NCI-H1930 (cell line): ENCODE measurements at regions not wholly inside any gene's neighbourhood (a gene's known extent, or its start where the extent isn't known, plus 50 kb on each side); places are given as distances from the start of the nearest gene placed in this dataset.
"Not testable (repeated sequence)": the region's sequence is repeated elsewhere in the genome, so short reads cannot be mapped to it uniquely, and the experiment has no call there.

Experiments
- DNase-seq, 2 experiments: peaks; one replicate each; lab custom pipeline; 2025; lab: John Stamatoyannopoulos, UW

GRCh38 chr9:81741103-81741502 is 51.8 kb upstream of the TLE1 start:
- DNase-seq, result no peak

DNA sequence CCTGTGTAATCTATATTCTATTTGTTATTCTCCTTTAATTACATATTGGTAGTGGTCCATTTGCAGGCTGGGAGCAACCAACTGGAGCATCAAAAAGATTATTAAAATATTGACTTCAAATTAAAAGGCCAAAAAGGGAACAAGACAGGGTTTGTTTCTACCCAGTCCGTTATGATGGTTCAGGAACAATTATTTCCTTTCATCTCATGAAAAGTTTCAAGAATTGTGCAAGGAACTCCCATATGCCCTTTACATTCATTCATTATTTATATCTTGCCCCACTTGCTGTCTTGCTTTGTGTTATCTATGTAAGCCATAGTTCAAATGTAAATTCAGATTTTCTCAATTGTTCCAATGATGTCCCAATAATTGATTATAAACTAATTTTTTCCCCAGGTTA is 58.7 kb upstream of the TLE1 start:
- DNase-seq, result no peak

DNA sequence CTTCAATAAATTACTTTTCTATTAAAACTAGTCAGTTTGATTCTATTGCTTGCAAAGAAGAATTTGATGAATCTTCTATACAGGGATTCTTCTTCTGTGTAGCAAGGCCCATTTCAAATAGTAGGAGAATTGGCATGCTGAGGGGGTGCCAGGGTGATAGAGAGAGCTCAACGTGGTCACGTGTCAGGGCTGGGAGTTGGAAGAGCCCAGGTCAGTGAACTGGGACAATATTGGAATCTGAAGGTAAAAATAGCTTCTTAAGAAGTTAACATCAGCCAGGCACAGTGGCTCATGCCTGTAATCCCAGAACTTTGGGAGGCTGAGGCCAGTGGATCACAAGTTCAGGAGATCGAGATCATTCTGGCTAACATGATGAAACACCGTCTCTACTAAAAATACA is 64.1 kb upstream of the TLE1 start:
- DNase-seq, result no peak

DNA sequence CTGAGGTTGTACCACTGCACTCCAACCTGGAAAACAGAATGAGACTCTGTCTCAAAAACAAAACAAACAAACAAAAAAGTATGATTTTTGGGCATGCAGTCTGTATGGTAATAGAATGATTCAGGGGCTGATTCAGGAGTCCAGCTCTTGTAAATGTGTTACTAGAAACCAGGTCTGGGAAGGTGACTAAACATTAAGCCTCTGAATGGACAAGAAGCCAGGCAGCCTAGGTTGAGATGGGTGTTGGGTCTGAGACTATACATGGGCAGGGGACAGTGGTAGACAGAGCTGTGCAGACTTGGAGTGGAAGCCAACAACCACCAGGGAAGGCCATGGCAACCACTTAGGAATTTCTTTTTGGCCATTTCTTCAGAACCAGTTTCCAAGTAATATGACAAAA is 64.9 kb upstream of the TLE1 start:
- DNase-seq, result no peak

DNA sequence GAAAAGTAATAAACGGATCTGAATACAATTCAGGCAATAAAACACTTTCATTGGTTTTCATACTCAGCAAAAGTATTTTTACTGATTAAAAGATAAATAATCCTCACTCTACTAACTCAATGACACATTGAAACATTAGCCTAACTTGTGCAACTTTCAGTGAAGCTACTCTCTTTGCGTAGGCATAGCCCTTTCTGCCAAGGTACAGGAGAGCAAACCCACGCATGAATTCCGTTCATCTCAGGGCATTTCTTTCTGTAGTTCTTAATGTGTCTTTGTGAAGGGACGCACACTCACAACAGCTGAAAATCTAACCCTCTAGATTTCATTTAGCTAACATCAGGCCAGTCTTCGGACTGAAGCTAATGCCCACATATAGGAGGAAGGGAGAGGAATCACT is 66.4 kb upstream of the TLE1 start:
- no peak for DNase-seq

GRCh38 chr9:81756561-81756960 is 67.2 kb upstream of the TLE1 start:
- no peak for DNase-seq

DNA sequence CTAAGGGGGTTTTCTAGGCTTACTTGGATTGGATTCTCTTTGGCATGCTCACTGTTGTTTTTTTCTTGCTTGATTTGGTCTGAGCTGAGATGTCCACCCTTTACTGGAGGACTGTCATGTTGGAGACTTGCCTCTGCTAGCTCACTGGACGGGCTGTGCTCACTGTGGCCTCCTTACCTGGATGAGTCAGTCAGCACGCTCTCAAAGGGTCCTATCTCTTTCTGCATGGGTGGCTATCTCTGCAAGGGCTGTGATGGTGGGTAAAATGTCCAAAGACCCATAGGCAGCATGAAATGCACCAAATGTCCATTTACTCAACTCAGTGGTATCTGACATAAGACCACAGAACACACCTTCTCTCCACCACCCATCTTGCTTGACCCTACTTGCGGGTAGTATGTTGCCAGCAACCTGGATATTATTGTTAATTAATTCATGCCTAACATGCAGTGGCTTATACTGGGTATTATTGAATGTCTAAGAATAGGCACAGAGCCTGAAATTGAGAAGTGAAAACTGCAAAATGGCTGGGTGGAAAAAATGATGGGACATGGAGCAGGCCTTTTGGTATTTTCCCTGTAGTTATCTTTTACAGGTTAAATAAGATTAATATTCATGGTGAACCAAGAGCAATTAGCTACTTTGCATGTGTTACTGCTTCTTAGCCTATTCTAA is 68.9 kb upstream of the TLE1 start:
- no peak for DNase-seq

DNA sequence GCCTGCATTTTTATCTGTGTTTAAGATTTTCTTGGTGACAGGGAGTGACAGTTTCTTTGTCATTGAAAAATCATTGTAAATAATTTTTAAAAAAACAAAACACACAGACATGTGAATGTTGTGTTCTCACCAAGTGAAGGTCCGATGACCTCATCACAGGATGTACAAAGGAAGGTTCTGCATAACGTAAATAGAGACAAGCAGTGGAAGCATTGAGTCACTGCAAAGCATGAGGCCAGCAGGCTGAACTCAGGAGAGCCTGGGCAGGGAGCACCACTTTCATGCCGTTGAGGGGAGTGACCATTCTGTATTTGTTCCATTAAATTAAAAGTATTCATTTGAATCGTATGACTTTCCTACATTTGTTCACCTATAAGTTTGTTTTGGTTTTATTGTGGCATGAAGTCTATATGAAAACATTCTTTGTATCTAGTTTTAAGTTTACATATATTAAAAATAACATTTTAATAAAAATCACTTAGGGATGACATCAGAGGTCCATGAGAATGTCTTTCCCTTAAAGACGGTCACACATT is 70.4 kb upstream of the TLE1 start:
- no peak for DNase-seq

DNA sequence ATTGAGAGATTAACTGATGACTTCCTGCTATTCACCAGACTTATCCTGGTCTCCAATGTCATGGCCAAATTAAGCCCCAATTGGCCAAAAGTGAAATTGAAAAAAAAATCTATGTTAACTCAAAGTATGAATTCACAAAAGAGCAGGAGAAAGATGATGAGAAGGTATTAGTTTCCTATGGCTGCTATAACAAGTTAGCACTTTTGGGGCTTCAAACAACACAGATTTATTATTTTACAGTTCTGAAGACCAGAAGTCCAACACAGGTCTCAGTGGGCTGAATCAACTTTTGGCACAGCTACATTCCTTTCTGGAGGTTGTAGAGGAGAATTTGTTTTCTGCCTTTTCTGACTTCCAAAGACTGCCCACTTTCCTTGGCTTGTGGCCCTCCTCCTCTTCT is 78.6 kb upstream of the TLE1 start:
- DNase-seq, result no peak

DNA sequence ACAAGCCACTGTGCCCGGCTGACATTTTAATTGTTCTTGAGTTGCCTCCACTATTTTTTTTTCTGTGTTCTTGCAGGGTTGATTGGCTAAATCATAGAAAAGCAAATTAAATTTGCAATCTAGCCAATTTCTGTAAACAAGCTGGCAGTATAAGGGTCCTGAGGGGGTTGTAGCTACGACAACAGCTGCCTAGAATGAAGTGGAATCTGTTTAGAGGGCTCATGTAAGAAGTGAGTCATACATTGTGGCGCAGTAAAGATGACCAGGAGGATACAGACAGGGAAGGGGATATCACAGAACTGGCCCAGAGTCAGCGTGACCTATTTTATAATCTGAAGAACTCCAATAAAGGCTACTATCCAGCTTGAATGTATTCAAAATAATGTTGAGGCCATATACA is 82.2 kb upstream of the TLE1 start:
- DNase-seq, result no peak

- DNase-seq, result no peak
These were observed 82.8 kb upstream of the TLE1 start for GRCh38 chr9:81772144-81772543.

GRCh38 chr9:81776390-81776789 is 87.0 kb upstream of the TLE1 start:
- no peak for DNase-seq

DNA sequence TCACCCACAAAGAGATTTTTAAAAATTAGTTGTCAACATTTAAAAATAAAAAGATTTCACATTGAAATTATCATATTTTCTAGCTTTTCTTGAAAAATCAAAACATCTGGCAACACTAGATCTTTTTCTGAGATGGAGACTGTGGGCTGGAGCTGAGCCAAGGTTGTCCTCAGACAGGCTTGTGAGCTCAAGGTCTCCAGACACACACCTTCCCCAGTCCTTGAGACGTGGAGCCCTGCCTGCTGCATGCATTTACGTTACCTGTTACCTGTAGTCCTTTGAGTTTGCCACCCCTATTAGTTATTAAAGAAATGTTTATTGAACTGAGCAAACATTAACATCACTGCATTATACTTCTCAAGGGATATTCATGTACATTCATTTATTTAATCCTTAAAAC is 87.5 kb upstream of the TLE1 start:
- DNase-seq, result no peak

DNA sequence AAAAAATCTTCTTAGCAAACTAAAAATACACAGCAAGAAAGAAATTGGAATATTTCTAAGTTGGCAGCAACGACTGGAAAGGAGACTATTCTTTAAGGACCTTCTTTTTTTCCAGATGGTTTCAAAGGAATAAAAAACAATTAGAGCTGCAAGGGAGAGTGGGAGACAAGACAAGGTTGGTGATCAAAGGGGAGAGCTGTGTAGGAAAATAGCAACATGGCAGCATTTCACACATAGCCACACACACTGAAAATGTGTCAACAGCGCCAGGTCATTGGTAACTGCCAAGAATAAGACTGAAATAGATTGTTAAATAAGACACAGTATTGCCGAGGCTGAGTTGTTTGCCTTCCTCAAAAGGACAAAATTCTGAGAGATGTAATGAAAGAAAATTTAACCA is 88.1 kb upstream of the TLE1 start:
- DNase-seq, result no peak

GRCh38 chr9:81782313-81782995 is 93.1 kb upstream of the TLE1 start:
- no peak for DNase-seq

DNA sequence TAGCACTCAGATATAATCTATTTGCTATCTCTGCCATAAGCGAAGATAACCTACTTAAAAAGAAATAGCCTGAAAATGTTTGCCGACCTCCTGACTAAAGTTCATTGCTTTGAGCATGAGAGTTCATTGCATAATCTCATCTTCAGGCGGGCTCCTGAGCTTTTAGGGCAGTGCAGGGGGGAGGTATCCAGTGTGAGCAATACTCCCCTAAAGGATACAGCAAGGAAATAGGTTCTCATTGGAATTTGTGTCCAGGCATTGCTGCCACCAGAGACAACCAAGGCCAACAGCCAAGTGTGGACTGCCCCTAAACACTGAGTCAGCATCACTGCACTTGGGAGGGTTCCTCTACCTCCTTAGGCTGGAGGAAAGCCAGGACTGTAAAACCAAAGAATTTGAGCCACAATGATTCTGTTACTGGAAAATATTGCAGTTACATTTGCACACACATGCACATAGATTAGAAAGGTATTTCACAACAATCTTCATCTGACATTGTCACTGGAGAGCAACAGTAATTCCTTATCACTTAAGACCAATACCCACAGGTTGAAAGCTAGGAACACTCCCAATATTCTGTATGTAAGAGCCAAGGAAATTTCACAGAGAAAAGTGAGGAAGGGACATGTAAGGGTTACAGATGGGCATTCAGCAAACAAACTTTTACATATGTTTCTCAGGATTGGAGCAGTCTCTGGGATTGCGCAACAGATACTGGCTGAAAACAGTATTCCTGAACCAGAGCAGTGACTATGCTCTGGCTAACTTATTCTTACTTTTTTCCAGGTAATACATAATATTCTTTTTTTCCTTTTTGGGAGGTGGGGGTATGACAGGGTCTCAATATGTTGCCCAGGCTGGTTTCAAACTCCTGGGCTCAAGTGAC is 98.6 kb upstream of the TLE1 start:
- no peak for DNase-seq

GRCh38 chr9:81789721-81790120 is 100.4 kb upstream of the TLE1 start:
- DNase-seq, result no peak

DNA sequence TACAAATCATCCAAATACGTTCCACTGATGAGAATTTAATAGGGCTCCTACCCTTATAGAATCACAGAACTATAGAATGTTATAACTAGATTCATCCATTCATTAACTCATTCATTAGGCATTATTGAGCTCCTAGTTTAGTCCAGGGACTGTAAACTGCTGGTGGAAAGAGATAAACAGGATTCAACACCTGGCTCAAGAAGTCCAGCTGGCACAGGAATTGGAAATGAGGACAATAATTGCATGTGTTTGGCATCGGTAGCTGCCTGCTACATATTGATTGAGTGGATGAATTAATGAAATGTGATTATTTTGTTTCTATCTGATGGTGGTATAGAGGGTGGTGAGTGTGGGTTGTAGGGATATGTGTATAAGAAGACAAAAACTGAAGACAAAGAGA is 100.8 kb upstream of the TLE1 start:
- DNase-seq, result no peak

DNA sequence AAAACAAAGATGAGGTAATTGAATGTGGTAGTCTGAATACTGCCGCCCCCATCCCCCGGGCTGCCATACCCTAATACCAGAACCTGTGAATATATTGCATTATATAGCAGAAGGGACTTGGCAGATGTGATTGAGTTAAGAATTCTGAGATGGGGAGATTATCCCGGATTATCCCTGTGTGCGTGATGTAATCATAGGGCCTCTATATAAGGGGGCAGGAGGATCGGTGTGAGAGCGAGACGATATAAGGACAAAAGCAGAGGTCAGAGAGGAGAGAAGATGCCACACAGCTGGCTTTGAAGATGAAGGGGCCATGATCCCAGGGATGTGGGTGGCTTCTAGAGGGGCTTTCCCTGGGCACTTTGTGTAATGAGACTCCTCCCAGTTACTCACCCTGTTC is 101.7 kb upstream of the TLE1 start:
- DNase-seq, result no peak

GRCh38 chr9:81798606-81799005 is 109.3 kb upstream of the TLE1 start:
- DNase-seq, result no peak

- no peak for DNase-seq
These were observed 111.8 kb upstream of the TLE1 start for GRCh38 chr9:81801190-81801589.

DNA sequence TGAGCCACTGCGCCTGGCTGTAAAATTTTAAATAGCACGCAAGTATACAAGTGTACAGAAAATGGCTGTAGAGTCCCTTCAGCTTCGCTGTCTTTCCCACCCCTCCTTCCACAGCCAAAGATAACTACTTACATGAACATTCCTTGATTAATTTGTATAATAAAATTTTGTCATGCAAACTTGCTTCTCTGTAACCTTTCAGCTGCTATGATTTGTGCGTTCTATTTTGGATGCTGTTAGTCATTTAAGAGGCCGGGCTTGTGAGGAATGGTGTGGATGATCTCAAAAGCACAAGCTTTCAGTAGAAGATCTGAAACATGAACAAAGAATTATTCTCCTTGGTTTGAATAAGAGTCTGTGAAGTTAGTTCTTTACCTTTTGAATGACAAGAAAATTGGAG is 115.0 kb upstream of the TLE1 start:
- DNase-seq, result no peak

DNA sequence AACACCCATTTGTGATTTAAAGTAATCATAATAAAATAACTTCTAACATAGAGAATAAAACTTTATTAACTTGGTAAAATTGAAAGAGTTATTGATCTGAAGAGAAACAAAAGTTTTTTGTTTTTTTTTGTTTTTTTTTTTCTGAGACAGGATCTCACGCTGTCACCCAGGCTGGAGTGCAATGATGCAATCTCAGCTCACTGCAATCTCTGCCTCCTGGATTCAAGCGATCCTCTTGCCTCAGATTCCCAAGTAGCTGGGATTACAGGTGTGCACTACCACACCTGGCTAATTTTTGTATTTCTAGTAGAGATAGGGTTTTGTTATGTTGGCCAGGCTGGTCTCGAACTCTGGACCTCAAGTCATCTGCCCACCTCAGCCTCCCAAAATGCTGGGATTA is 116.5 kb upstream of the SPATA31D4 start:
- not testable (repeated sequence) for DNase-seq
